Uterus (tissue), 3 donors: ENCODE measurements at regions not wholly inside any gene's neighbourhood (a gene's known extent, or its start where the extent isn't known, plus 50 kb on each side); places are given as distances from the start of the nearest gene placed in this dataset.

Experiments
- DNase-seq, 2 donors: peaks; one replicate each; pipeline ENCODE4 v3.0.0-alpha.2; 2019 to 2020
- H3K27ac ChIP-seq, 2 donors: fragments of 200-600 bp; sonication (generic); 1 replicate in 1 of 2; 2 replicates in 1 of 2; pipeline ENCODE4 v1.5.1; 2016 to 2018
- H3K27me3 ChIP-seq, 2 donors: fragments of 200-600 bp; sonication (generic); one replicate each; pipeline ENCODE4 v1.5.1; 2018 to 2019; ENCODE audit warnings: control low read depth in 1 of 2
- H3K36me3 ChIP-seq, 2 donors: fragments of 200-600 bp; sonication (generic); one replicate each; pipeline ENCODE4 v1.5.1; 2019; ENCODE audit warnings: control low read depth in 1 of 2
- H3K4me1 ChIP-seq, 2 donors: fragments of 200-600 bp; sonication (generic); one replicate each; pipeline ENCODE4 v1.5.1; 2018 to 2019; ENCODE audit warnings: control low read depth in 1 of 2
- H3K4me3 ChIP-seq, 2 donors: fragments of 200-600 bp; sonication (generic); 1 replicate in 1 of 2; 2 replicates in 1 of 2; pipeline ENCODE4 v1.5.1; 2018 to 2019; ENCODE audit warnings: mild to moderate bottlenecking in 1 of 2
- H3K9me3 ChIP-seq, 2 donors: fragments of 200-600 bp; sonication (generic); one replicate each; pipeline ENCODE4 v1.5.1; 2019; ENCODE audit warnings: control low read depth in 1 of 2
- POLR2A ChIP-seq, 2 donors: fragments of 450-650 bp; IDR thresholded peaks; one replicate each; pipeline ENCODE4 v1.6.1; 2016; ENCODE audit warnings: antibody characterized with exemption in 2 of 2, mild to moderate bottlenecking in 1 of 2, moderate library complexity in 1 of 2
- intact Hi-C: fragments of 100-400 bp; cut with DNase I; formaldehyde crosslinking; loops from one replicate; pipeline ENCODE4 v1.15.1; 2023; ENCODE audit warnings: low total_unique reads
- TF ChIP-seq, protein P1 (sequence below), 4 experiments: fragments of 200-600 bp in 2 of 4; fragments of 450-650 bp in 2 of 4; sonication (generic) in 2 of 4; IDR thresholded peaks; one replicate each; pipeline ENCODE4 v1.5.1; 2016 to 2019; ENCODE audit warnings: antibody characterized with exemption in 4 of 4, mild to moderate bottlenecking in 2 of 4, moderate library complexity in 1 of 4
- donor health status: DM: yes; HTN: yes; CAD: no.

DNA sequence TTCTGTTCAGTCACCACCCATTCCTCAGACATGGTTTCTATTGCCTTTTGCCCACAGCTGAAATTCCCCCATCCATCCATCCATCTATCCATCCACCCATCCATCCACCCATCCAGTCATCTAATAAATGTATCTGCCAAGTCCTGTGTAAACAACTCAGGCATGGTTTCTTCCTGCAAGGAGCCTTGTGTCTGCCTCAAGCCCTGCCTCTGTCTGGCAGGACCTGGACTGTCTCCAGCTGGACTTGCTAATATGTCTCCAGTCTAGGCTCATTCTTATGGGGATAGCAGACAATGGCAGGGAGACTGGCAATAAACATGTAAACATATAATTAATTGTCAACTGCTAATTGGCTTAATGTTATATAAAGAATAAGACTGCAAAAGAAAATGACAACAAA, 64.7 kb upstream of the AMPD3 start:
- no peaks in the 10 kb centered on the region for H3K27me3 ChIP-seq
- TF ChIP-seq, protein P1, sequence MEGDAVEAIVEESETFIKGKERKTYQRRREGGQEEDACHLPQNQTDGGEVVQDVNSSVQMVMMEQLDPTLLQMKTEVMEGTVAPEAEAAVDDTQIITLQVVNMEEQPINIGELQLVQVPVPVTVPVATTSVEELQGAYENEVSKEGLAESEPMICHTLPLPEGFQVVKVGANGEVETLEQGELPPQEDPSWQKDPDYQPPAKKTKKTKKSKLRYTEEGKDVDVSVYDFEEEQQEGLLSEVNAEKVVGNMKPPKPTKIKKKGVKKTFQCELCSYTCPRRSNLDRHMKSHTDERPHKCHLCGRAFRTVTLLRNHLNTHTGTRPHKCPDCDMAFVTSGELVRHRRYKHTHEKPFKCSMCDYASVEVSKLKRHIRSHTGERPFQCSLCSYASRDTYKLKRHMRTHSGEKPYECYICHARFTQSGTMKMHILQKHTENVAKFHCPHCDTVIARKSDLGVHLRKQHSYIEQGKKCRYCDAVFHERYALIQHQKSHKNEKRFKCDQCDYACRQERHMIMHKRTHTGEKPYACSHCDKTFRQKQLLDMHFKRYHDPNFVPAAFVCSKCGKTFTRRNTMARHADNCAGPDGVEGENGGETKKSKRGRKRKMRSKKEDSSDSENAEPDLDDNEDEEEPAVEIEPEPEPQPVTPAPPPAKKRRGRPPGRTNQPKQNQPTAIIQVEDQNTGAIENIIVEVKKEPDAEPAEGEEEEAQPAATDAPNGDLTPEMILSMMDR (IDR thresholded peaks at IDR 0.05) = no peak
- no peak for TF ChIP-seq POLR2A (IDR thresholded peaks at IDR 0.05)
- no peak overlapping the region for H3K27ac ChIP-seq
- H3K9me3 ChIP-seq = no peaks in the 10 kb centered on the region
- intact Hi-C loops = no loop called here
- no peak for DNase-seq
- H3K4me1 ChIP-seq = peaks cover 0 to 9% of the 10 kb centered on the region in 2 donors
- H3K4me3 ChIP-seq = no peak overlapping the region
- H3K36me3 ChIP-seq = no peaks in the 10 kb centered on the region

DNA sequence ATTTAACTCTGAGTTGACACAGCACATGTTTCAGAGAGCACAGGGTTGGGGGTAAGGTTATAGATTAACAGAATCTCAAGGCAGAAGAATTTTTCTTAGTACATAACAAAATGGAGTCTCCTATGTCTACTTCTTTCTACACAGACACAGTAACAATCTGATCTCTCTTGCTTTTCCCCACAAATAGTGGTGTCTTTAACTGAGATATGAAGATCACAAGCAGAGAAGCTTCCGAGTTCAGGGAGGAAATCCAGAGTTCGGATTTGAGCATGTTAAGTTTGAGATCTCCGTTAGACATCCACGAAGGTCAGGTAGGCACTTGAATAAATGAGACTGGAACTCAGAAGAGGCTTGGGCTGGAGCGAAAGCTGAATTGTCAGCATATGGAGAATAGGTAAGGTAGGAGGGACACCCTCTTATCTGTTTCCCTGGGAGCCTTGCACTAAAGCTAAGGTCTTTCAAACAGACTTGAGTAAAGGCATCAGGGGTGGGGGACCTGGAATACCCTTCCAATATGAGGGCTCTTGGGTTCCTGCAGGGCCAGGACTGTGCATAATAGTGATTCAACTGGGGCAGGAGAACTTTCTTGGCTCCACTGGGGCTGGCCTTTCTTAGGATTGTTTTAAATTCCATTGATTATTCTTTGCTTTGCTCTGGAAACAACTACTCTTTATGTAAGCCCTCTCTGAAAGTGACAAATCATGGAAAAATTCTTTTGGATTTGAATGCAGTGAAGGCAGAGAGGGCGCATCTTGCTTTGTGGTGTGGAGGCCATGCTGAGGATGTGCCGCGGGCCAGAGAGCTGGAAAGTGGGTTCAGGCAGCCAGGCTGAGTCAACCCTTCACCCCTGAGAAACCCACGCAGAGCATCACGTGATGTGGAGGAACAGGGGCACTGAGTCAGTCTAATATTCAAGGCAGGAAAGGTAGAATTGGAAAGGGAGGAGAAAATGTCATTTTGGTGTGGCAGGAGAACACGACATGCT, 62.7 kb upstream of the AMPD3 start:
- Histone ChIP-seq H3K27me3 (no peaks in the 10 kb centered on the region), H3K36me3 (no peaks in the 10 kb centered on the region), H3K4me3 (no peak overlapping the region), H3K4me1 (peaks cover 0 to 9% of the 10 kb centered on the region in 2 donors), H3K9me3 (no peaks in the 10 kb centered on the region), H3K27ac (no peak overlapping the region)
- DNase-seq = no peak
- TF ChIP-seq, protein P1 (IDR thresholded peaks at IDR 0.05) = no peak
- no peak for TF ChIP-seq POLR2A (IDR thresholded peaks at IDR 0.05)
- intact Hi-C loops = no loop called here

DNA sequence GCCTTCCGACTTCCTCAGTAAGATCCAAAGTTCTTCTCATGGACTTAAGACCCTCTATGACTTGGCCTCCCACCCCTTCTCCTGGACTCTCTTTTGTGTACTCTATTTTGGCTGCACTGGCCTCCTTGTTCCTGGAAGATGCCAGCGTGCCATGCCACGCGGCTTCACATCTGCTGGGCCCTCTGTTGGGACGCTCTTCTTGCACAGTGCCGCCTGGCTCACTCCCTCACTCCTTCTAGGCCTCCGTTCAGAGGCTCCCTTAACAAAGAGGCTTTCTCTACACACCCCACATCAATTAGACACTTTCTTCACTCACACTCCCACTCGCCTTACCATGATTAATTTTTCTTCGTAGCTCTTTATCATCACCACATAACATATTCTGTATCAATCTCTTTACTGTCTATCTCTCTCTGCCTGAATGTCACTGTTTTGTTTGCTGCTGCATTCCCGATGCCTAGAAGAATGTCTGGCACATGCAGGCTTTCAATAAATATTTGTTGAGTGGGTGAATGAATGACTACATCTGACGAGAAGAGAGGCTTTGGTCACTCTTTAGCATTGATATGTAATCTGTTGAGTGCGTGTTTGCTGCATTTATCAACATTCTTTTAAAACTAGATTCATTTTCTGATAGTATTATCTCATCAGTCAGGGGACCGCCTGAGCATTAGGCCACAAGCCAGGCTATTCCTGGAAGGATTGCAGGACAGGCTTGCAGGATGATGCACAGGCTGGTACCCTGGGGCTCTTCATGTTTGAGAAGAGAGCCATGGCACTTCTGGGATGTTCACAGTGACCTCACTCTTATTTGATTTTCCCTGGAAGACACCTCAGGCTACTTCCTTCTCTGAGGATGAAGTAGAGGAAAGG, 60.6 kb upstream of the AMPD3 start:
- DNase-seq = no peak
- H3K4me1 ChIP-seq = no peaks in the 10 kb centered on the region
- TF ChIP-seq POLR2A (IDR thresholded peaks at IDR 0.05) = no peak
- TF ChIP-seq, protein P1 (IDR thresholded peaks at IDR 0.05) = no peak
- H3K4me3 ChIP-seq = no peak overlapping the region
- H3K27me3 ChIP-seq = no peaks in the 10 kb centered on the region
- intact Hi-C loops = no loop called here
- H3K9me3 ChIP-seq = no peaks in the 10 kb centered on the region
- H3K36me3 ChIP-seq = no peaks in the 10 kb centered on the region
- no peak overlapping the region for H3K27ac ChIP-seq

DNA sequence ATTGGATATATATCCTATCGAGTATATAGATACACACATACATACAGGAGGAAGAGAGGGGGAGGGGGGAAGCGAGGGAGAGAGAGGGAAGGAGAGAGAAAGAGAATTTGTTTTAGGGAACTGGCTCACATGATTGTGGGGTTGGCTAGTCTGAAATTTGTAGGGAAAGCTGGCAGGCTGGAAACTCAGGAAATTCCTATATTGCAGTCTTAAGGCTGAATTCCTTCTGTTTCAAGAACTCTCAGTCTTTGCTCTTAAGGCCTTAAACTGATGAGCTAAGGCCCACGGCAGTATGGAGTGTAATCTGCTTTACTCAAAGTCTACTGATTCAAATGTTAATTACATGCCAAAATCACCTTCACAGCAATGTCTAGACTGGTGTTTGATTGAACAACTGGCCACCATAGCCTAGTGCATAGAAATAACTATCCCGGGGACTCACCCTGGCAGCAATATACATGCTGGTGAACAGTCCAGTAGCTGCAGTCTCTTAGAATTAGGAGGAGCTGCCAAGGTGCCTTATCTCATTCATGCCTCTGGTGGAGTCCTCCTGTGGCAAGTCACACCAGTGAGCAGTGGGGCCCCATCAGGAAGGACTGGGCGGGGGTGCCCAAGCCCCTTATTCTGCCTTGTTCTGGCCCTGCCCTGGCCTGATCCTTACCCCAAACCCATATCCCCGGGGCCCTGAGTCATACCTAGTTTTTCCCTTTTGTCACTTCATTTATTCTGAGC, 59.7 kb upstream of the AMPD3 start:
- Histone ChIP-seq H3K9me3 (no peaks in the 10 kb centered on the region), H3K4me1 (no peaks in the 10 kb centered on the region), H3K4me3 (no peak overlapping the region), H3K36me3 (no peaks in the 10 kb centered on the region), H3K27me3 (no peaks in the 10 kb centered on the region), H3K27ac (no peak overlapping the region)
- TF ChIP-seq POLR2A (IDR thresholded peaks at IDR 0.05) = no peak
- TF ChIP-seq, protein P1 (IDR thresholded peaks at IDR 0.05) = no peak
- DNase-seq = no peak
- intact Hi-C loops = no loop called here
